Colonic mucosa (tissue), 4 donors: ENCODE measurements at regions not wholly inside any gene's neighbourhood (a gene's known extent, or its start where the extent isn't known, plus 50 kb on each side); places are given as distances from the start of the nearest gene placed in this dataset.

Experiments used
- DNase-seq: peaks from one replicate; pipeline ENCODE4 v3.0.0-alpha.2; 2020
- H3K27ac ChIP-seq: fragments of 200-600 bp; one replicate; pipeline ENCODE4 v1.8.0; 2021
- H3K27me3 ChIP-seq: fragments of 200-600 bp; one replicate; pipeline ENCODE4 v1.8.0; 2021
- H3K36me3 ChIP-seq: fragments of 200-600 bp; one replicate; pipeline ENCODE4 v1.8.0; 2021
- H3K4me1 ChIP-seq: fragments of 200-600 bp; one replicate; pipeline ENCODE4 v1.8.0; 2021; ENCODE audit warnings: mild to moderate bottlenecking
- H3K4me3 ChIP-seq: fragments of 200-600 bp; one replicate; pipeline ENCODE4 v1.8.0; 2021
- H3K9ac ChIP-seq, 2 donors: one replicate each; pipeline ENCODE4 v1.7.0; 2013; ENCODE audit warnings: control low read depth in 2 of 2, low read depth in 2 of 2, low read length in 2 of 2
- H3K9me3 ChIP-seq: fragments of 200-600 bp; one replicate; pipeline ENCODE4 v1.8.0; 2021
- intact Hi-C: fragments of 100-400 bp; cut with DNase I; formaldehyde crosslinking; loops from one replicate; pipeline ENCODE4 v1.14.1; 2022
- TF ChIP-seq, protein P1 (sequence below): fragments of 200-600 bp; IDR thresholded peaks from one replicate; pipeline ENCODE4 v1.8.0; 2022; ENCODE audit warnings: antibody characterized with exemption, mild to moderate bottlenecking
- donor health status: healthy.
- donor health status: DM: no; HTN: no; CAD: no.
- donor health status: DM: no; HTN: no; CAD: no.

DNA sequence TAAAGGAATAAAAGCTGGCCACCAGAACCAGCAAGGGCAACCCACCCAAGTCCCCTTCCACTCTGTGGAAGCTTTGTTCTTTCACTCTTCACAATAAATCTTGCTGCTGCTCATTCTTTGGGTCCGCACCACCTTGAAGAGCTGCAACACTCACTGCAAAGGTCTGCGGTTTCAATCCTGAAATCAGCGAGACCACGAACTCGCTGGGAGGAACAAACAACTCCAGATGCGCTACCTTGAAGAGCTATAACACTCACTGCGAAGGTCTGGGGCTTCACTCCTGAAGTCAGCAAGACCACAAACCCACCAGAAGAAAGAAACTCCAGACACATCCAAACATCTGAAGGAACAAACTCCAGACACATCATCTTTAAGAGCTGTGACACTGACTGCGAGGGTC, 365.2 kb upstream of the LUZP2 start:
- H3K9ac ChIP-seq: no peak overlapping the region
- H3K4me1 ChIP-seq: no peaks in the 10 kb centered on the region
- H3K27me3 ChIP-seq: no peaks in the 10 kb centered on the region
- no peak overlapping the region for H3K4me3 ChIP-seq
- intact Hi-C loops: no loop called here
- no peak for DNase-seq
- H3K36me3 ChIP-seq: no peaks in the 10 kb centered on the region
- H3K9me3 ChIP-seq: no peaks in the 10 kb centered on the region
- TF ChIP-seq, protein P1, sequence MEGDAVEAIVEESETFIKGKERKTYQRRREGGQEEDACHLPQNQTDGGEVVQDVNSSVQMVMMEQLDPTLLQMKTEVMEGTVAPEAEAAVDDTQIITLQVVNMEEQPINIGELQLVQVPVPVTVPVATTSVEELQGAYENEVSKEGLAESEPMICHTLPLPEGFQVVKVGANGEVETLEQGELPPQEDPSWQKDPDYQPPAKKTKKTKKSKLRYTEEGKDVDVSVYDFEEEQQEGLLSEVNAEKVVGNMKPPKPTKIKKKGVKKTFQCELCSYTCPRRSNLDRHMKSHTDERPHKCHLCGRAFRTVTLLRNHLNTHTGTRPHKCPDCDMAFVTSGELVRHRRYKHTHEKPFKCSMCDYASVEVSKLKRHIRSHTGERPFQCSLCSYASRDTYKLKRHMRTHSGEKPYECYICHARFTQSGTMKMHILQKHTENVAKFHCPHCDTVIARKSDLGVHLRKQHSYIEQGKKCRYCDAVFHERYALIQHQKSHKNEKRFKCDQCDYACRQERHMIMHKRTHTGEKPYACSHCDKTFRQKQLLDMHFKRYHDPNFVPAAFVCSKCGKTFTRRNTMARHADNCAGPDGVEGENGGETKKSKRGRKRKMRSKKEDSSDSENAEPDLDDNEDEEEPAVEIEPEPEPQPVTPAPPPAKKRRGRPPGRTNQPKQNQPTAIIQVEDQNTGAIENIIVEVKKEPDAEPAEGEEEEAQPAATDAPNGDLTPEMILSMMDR: no peak
- H3K27ac ChIP-seq: no peak overlapping the region

DNA sequence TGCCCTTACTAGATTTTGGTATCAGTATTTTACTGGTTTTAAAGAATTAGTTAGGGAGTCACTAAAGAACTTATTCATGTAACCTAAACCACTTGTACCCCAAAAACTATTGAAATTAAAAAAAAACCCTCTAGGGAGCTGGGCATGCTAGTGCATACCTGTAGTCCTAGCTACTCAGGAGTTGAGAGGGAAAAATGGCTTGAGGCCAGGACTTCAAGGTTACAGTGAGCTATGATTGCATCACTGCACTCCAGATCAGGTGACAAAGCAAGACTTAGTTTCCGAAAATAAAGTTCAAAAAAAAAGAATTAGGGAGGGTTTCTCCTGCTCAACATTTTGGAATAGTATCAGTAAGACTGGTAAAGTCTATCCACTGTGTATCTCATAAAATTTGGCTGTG, 364.4 kb upstream of the LUZP2 start:
- DNase-seq: no peak
- Histone ChIP-seq H3K4me3 (no peak overlapping the region), H3K4me1 (no peaks in the 10 kb centered on the region), H3K27me3 (no peaks in the 10 kb centered on the region), H3K36me3 (no peaks in the 10 kb centered on the region), H3K9ac (no peak overlapping the region), H3K9me3 (no peaks in the 10 kb centered on the region), H3K27ac (no peak overlapping the region)
- TF ChIP-seq, protein P1: no peak
- intact Hi-C loops: no loop called here

DNA sequence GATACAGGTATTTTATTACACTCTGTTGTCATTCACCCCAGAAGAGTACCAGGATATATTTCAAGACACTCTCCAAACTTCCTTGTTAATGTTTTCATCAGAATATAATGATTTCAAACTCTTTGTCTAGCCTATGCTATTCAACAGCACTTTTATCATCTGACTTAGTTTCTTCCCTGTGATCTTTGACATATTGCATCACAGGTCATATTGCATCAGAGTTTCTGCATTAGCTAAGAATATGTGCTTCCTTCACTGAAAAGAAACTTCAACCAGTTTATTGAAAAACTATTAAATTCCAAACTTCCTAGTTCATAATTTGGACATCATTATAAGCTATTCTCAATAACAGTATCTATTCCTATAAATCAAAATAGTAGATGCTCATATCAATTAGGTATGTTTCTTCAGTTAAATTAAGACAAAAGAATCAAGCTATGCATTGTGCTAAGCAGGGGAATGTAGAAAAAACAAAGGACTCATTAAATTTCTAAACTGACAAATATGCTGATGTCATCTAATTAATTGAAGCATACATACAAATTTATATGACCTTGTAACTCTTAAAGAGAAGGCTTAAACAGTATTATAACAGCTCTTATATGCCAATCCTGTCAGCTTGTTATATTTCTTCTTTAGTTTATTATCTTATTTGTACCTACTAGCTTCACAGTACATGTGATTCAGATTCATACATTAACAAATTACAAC, 361.8 kb upstream of the LUZP2 start:
- Histone ChIP-seq H3K36me3 (no peaks in the 10 kb centered on the region), H3K4me1 (no peaks in the 10 kb centered on the region), H3K9me3 (no peaks in the 10 kb centered on the region), H3K9ac (no peak overlapping the region), H3K27ac (no peak overlapping the region), H3K27me3 (no peaks in the 10 kb centered on the region), H3K4me3 (no peak overlapping the region)
- intact Hi-C loops: no loop called here
- DNase-seq: no peak
- TF ChIP-seq, protein P1: no peak

DNA sequence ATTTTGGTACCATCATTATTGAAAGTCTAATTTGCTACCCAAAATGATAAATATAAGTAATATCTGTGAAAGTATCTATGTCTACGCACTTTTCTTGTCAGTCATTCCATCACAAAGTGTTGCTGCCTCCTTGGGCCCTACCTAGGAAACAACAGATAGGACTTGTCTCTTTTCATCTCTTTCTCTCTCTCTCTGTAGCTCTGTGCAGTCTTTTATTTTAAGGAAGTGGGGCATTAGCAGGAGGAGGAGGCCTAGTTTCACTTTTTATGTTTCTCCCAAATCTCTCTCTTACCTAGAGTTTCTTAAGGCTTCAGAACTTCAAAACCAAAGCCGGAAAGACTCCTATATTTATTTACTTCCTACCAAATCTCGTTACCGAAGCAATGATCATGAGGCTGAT, 354.8 kb upstream of the LUZP2 start:
- H3K27me3 ChIP-seq: no peaks in the 10 kb centered on the region
- H3K9ac ChIP-seq: no peak overlapping the region
- DNase-seq: no peak
- no peak overlapping the region for H3K27ac ChIP-seq
- H3K36me3 ChIP-seq: no peaks in the 10 kb centered on the region
- TF ChIP-seq, protein P1: no peak
- H3K4me1 ChIP-seq: no peaks in the 10 kb centered on the region
- intact Hi-C loops: no loop called here
- H3K9me3 ChIP-seq: no peaks in the 10 kb centered on the region
- no peak overlapping the region for H3K4me3 ChIP-seq

DNA sequence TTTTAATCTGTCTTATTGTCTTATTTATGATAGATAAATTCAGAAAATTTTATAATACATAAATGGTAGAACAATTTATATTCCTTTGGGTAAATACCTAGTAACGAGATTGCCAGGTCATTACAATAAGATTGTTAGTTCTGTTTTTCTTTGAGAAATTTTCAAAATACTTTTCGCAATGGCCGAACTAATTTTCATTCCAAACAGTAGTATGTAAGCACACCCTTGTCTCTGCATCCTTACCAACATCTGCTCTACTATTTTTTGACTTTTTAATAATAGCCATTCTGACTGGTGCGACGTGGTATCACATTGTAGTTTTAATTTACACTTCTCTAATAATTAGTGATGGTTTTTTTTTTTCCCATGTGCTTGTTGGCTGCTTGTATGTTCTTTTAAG, 351.4 kb upstream of the LUZP2 start:
- no peak for DNase-seq
- intact Hi-C loops: no loop called here

More for the DNA sequence above, 351.4 kb upstream of the LUZP2 start:
- Histone ChIP-seq H3K4me1 (no peaks in the 10 kb centered on the region), H3K9ac (no peak overlapping the region), H3K27me3 (no peaks in the 10 kb centered on the region), H3K36me3 (no peaks in the 10 kb centered on the region), H3K4me3 (no peak overlapping the region), H3K9me3 (no peaks in the 10 kb centered on the region), H3K27ac (no peak overlapping the region)
- TF ChIP-seq, protein P1: no peak
